Fibroblast of gingiva (primary cell): ENCODE measurements at regions not wholly inside any gene's neighbourhood (a gene's known extent, or its start where the extent isn't known, plus 50 kb on each side); places are given as distances from the start of the nearest gene placed in this dataset.
"Not testable (repeated sequence)": the region's sequence is repeated elsewhere in the genome, so short reads cannot be mapped to it uniquely, and the experiment has no call there.

Source experiments
- DNase-seq: peaks from one replicate; pipeline ENCODE4 v3.0.0-alpha.2; 2011; ENCODE audit warnings: low read depth

DNA sequence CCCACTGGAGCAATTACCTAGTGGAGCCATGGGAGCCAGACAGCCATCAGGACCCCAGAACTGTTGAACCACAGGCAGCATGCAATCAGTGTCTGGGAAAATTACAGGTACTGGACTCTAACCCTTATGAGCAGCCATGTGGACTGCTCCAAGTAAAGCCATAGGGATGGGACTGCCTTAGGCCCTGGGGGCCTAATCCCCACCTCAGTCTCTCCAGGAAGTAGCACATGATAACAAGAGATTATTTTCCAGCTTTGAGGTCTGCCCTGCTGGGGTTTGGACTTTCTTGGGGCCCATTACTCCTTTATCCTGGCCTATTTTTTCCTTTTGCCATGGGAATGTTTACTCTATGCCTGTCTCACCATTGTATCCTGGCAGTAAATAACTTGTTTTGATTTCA is 226.8 kb downstream of the AEBP2 start:
- no peak for DNase-seq

DNA sequence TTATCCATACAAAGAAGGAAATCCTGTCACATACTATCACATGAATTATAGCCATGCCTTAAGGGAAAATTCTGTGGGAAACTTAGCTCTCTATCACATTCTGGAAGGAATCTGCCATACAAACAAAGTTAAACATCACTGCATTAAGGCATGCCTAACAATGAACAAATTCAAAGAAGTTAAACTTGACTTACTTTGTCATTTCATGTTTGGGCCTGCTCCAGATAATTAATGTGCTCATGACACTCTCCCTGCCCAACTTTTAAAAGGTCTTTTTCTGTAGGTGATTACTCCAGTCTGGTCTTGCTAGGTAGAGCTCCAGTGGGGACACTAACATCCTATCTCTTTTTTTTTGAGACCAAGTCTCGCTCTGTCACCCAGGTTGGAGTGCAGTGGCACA is 230.5 kb downstream of the AEBP2 start:
- DNase-seq: no peak

DNA sequence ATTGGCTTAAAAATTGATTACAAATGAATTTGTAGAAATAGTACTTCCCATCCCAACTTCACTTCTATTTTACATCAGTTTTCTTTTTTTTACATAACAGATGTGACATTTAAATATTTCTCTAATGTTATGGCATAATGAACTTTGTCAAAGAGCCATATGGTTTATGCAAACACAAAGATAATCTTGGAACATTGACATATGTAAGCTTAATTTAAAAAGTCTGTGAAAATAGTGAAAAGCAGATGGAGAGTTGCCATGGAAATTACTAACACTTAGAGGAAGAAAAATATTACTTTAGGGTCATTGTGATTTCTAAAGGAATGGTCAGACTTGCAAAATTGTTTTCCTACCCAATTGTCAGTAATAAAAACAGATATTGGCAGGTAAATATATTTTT is 232.4 kb downstream of the AEBP2 start:
- peak; percentile 67 for DNase-seq

DNA sequence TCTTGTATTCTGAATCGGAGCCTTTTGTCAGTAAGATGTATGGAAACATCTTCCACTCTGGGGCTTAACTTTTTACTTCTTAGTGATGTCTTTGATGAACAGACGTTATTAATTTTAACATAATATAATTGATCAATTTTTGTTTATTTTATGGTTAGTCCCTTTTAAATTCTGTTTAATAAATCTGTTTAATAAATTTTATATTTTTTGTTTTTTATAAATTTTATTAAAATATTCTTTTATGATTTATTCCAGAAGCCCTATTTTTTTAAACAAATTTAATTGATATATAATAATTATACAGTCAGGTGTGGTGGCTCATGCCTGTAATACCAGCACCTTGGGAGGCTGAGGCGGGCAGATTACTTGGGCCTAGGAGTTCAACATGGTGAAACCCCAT is 235.1 kb downstream of the AEBP2 start:
- no peak for DNase-seq

DNA sequence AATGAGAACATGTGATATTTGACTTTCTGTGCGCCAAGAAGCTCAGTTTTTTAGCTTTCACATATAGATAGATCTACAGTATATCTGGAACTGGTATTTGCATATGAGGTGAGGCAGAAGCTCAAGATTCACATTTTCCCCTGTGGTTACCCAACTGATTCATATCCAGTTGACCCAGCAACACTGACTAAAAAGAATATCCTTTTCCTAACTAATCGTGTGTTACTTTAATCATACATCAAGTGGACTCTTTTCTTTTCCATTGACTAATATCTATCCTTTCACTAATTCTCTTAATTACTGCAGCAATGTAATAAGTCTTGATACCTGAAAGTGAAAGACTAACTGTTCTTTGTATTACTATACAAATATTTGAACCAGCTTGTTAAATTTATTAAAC is 236.1 kb downstream of the AEBP2 start:
- no peak for DNase-seq

DNA sequence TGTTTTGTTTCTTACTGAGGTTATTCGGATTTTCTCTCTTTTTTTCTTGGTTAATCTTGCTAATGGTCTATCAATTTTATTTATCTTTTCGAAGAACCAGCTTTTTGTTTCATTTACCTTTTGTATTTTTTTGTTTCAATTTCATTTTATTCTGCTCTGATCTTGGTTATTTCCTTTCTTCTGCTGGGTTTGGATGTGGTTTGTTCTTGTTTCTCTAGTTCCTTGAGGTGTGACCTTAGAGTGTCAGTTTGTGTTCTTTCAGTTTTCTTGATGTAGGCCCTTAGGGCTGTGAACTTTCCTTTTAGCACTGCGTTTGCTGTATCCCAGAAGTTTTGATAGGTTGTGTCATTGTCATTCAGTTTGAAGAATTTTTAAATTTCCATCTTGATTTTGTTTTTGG is 239.2 kb downstream of the AEBP2 start:
- not testable (repeated sequence) for DNase-seq

DNA sequence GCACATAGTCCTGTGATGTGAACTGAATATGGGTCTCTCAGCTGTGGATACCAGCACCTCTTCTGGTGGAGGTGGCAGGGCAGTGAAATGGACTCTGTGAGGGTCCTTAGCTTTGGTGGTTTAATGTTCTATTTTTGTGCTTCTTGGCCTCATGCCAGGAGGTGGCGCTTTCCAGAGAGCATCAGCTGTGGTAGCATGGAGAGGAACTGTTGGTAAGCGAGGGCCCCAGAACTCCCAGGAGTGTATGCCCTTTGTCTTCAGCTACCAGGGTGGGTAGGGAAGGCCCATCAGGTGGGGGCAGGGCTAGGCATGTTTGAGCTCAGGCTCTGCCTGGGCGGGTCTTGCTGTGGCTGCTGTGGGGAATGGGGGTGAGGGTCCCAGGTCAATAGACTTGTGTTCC is 241.7 kb downstream of the AEBP2 start:
- DNase-seq: no peak

DNA sequence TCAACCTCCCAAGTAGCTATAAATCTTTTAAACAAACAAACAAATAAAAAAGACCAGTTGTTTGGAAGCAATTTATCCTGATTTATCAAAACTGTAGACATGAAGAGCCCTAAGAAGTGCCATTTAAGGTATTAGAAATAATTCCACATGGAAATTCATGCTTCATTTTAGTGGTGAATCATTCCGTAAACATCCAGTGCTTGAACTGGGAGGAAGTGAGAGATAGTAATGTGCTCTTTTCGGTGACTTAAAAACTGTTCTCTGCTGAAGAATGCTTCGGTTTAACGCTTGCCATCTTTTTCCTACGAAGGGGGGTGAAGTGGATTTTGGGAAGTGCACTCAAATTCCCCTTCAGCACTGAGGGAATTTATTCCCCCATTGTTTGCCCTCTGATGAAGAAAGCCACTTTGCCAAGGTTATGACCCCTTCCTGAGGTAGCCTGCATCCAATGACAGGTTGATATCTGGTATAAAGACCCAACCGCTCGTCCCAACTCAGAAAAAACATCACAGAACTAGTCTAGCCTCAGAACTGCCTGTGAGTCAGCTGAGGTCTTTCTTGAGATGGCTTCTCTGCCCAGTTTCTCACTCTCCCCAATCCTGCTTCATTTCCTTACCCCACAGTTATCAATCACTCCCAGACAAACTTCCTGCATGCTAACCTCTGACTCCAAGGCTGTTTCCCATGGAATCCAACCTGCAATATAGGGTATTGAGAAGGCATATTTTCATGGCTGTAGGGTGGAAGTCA is 244.1 kb downstream of the AEBP2 start:
- no peak for DNase-seq

DNA sequence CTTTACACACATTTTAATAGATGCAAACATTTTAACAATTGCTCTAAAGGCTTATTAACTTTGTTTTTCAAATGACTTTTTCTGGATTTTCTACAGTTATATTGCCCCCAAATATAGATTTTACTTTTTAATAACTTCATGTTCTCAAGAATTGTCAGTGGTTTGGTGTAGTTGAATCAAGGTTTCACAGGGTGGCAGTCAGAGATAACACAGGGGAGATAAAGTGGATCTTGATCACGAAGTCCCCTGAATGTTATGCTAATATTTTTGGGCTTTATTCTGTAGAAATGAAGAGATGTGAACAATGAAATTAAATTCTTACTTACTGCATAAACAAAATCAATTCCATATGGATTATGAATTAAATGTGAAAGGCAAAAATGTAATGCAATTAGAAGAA is 248.1 kb downstream of the AEBP2 start:
- DNase-seq: no peak

DNA sequence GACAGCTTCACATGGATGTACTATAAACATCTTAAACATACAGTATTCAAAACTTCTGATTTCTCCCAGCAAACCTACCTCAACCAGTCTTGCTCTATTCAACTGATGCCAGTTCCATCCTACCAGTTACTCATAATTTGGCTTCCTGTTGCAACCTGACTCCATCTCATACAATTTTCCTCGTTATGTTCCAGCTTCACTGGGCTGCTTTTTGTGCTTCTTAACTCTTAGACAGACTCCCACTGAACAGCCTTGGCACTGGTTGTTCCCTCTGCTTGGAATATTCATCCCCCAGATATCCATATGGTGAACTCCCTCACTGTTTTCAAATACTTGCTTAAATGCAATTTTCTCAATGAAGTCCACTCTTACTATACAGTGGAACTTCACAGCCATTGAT is 249.2 kb downstream of the AEBP2 start:
- no peak for DNase-seq

DNA sequence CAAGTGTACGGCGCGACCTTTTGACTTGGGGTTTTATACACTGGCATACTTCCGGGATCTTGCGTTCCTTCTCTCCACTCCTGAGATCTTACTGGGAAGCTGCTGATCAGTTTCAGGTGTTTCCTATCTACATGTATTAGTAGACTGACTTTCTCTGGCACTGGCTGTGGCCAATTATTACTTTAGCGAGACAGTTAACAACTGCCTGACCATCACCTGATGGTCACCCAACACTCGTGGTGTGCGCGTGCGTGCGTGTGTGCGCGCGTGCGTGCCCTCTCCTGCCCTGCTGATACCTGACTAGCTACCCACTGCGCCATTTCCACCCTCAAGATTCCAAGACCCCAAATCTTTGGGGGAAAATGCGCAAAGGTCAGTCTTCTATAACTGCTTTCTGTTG is 249.9 kb downstream of the AEBP2 start:
- DNase-seq: no peak

DNA sequence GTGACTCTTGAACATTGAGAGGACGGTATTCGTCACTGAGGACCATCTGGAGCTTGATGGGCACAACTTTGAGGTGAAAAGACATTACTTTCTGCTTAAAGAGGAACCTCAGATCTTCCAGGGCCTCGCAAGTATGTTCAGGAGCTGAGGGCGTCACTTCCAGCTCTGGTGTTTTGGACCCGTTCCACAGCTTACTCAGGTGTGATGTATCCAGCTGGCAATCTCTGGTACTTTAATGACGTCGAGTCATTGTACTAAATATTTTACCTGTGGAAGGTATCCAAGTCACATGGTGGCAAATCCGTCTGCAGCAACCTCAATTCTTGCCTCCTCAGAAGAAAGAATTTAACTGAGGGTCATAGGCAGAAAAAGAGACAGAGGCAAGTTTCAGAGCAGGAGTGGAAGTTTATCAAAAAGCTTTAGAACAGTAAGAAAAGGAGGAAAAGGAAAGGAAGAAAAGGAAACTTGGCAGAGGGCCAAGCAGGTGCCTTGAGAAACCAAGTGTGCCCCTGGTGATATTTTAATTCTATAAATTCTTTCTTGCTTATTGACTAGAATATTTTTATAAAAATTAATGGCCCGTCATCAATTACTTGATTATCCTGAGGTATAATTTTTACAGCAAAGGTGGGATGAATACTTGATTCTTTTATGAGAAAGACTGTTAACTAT is 250.6 kb downstream of the AEBP2 start:
- DNase-seq: no peak

DNA sequence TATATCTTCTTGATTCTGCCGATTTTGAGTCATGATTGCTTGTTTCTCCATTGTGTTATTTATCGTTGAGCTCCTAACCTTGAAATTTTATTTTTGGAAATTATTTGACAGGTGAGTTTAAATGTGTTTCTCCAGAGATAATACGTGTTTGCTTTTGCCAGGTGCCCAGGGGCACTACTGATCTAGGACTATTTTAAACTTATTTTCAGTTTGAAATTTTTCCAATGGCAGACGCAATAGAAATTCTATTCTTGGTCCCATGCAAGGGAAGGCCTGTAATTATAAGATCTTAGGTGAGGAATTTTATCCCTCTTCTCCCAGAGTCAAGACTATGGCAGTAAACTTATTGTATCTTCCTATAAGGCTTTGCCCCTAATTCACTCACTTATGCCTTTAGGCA is 252.8 kb downstream of the AEBP2 start:
- no peak for DNase-seq

DNA sequence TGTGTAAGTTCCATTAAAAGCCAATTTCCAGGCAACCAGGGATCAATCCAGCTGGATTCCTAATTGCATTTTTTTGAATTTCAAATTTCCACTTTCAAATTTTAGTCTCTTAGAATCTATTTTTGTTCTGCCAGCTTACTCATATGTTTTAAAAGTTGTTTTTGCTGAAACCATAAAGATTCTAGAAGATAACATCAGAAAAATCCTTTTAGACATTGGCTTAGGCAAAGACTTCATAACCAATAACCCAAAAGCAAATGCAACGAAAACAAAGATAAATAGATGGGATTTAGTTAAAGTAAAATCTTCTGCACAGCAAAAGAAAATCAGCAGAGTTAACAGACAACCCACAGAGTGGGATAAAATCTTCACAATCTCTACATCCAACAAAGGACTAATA is 253.3 kb downstream of the AEBP2 start:
- no peak for DNase-seq

DNA sequence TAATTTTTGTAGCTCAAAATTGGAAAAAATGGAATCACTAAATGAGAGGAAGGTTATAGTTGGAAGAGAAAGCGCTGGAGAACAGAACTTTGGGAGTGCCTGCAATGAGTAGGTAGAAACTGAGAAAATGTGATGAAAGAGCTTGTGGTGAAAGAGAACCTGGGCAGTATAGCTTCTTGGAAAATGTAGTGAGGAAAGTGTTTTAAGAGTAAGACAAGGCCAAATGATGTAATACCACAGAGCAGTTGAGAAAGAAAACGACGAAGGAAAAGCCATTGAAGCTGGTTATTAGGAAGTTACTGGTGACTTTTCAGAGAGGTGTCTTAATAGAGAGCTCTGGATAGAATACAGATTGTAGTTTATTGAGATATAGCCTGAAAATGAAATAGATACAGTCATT is 255.3 kb downstream of the AEBP2 start:
- DNase-seq: peak; percentile 5

DNA sequence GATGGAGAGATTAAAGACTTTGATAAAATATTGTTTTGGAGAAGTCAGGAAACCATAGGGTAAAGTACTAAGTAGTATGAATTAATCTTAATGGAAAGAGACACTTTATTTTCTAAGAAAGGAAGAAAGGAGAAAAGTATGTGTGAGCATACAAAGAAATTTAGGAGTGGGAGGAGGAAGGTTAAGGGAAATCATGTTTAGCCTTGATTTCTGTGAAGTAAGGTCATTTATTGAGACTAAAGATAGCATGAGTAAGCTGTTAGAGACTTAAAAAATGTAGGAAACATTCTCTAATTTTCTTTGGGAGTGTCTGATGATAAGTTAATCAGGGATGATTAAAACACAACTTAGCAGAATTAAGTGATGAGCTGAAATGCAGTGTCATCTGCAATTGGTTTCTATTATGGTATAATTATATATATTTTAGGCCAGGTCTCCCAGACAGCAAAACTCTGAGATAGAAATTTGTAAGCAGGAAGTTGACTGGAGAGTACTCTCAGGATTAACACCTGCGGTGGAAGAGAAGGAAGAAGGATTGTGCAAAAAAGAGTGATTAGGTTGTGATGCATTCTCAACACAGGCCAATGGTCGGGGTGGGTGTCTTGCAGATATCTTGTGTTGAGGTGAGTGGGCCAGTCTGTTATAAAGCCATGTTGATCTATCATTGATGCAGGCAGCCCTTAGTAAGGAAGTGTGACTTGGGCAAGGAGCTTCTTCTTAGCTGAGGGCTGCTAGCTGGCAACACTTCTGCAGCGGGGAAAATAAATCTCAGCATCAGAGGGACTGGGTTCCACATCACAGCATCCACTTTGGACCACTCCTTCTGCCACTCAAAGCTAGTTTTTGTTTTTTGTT is 256.2 kb downstream of the AEBP2 start:
- no peak for DNase-seq

DNA sequence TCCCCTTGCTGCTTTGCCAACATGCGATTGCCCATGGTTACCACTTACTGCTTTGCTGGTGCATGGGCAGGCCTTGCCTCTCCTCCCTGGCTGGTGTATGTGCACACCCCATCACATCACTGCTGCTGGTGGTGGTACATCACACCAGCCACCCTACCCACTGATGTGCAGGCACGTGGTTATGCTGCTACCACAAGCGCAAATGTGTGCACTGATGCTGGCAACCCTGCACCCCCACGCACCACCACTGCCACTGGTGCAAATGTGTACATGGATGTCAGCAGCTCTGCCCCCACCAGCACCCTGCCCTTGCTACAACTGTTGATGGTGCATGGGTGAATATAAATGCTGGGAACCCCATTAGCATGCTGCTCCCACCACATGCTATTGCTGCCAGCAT is 261.7 kb downstream of the AEBP2 start:
- DNase-seq: no peak

DNA sequence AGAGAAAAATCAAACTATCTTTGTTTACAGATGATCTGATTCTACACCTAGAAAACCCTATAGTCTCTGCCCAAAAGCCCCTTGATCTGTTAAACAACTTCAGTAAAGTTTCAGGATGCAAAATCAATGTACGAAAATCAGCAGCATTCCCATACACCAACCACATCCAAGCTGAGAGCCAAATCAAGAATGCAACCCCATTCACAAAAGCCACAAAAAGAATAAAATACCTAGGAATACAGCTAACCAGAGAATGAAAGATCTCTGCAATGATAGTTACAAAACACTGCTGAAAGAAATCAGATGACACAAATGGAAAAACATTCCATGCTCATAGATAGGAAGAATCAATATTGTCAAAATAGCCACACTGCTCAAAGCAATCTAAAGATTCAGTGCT is 265.7 kb downstream of the AEBP2 start:
- DNase-seq: no peak

DNA sequence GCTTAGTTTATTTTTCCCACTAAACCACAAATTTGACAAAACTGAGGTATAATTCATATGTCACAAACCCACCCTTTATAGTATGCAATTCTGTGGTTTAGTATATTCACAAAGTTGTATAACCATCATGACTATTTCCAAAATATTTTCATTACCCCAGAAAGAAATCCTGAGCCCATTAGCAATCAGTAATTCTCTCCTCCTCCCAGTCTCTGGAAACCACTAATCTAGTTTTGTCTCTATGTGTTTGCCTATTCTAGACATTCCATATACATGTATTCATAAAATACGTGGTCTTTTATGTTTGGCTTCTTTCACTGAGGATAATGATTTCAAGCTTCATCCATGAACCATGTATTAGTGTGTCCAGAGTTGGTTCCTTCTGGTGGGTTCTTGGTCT is 267.6 kb downstream of the AEBP2 start:
- no peak for DNase-seq

DNA sequence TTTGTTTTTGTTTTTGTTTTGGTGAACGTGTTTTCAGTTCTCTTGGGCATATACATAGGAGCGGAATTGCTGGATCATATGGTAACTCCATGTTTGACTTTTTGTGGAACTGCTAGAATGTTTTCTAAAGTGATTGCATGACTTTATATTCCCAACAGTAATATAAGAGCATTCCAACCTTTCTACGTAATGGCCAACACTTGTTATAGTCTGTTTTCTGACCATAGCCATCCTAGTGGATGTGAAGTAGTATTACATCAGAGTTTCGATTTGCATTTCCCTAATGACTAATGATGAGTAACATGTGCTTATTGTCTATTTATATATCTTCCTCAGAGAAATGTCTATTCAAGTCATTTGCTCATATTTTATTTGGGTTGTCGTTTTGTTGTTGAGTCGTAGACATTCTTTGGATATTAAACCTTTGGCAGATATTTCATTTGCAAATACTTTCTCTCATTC is 268.7 kb downstream of the AEBP2 start:
- peak; percentile 17 for DNase-seq

DNA sequence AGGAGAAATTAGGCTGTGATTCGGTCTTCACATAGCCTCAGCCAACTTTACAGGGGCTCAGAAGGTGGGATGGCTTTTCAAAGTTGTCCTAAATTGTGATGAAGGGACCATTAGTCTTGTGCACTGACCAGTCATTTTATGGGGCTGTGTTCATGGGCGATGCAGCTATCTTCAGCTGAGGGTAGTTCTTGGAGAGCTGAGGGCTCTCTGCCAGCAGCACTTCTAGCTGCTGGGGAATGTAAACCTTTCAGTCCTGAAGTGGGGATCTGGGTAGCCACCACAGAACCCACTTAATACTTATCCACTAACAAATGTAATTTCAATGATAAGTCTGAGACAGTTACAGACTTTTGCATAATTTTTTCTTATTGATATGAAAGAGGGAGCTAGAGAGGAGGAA is 270.6 kb downstream of the AEBP2 start:
- no peak for DNase-seq

DNA sequence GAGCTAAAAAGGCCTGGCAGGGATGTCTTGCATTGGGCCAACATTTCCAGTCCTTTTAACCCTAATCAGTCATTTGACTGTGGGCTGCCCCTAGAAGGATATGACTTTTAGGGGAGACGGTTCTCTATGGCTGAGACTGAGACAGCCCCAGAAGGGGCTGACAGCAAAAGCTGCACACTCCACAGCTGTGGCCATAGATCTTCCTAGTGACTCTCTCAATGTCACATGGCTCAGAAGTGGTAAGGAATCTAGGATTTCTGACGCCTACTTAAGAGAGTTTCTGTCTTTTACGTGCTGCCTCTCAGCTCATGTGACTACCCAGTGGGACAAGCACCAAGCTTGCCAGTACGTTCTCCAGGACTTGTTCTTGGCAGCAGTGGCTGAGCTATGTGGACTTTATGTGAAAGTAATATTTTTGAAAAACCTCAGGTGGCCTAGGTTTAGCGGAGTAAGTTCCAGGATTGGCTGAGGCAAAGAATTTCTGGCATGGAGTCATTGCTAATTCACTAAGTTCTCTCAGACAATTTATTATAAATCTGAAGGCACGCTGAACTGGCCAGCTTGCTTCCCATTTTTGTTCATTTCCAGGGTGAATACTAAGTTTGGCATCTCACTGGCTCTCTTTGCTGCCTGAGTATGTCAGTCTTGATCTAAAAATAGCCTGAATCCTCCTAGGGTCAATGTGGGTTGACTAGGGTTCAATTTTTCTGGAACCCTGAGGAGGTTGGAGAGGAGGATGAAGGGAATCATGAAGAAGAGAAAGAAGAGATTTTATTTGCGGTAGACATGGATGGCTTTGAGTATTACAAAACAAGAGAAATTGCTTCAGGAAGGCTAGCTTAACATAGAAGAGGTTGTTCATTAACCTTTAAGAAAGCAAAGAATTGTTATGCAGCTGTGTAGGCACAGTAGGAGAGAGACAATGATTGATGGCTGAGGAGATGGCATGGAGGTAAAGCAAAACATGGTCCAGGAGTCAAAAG is 271.8 kb downstream of the AEBP2 start:
- no peak for DNase-seq
